GM12878 (cell line): ENCODE measurements at regions not wholly inside any gene's neighbourhood (a gene's known extent, or its start where the extent isn't known, plus 50 kb on each side); places are given as distances from the start of the nearest gene placed in this dataset.

ENCODE experiments used
- ATAC-seq: fragments of 200-7000 bp; cut with Tn5 transposase; 3 replicates; pipeline ENCODE4 v1.9.1; 2020; ENCODE audit warnings: mild to moderate bottlenecking, moderate library complexity
- BruUV-seq: library from RNA; stranded (reverse); fragments of 400-500 nt; replicated peaks from 2 replicates; lab custom pipeline; 2021; lab: Mats Ljungman, UMichigan
- CTCF ChIA-PET: fragments of 300-600 bp; sonication (Branson Sonifier 250); formaldehyde crosslinking; extraction: SDS; loops from one replicate; lab custom pipeline; 2021; ENCODE audit warnings: inconsistent platforms; lab: Yijun Ruan, JAX
- POLR2A ChIA-PET: fragments of 350-600 bp; formaldehyde crosslinking; extraction: SDS; loops from one replicate; lab custom pipeline; 2021; ENCODE audit warnings: inconsistent platforms; lab: Charles Lee
- RAD21 ChIA-PET: fragments of 300-600 bp; sonication (Branson Sonifier 250); formaldehyde crosslinking; loops from one replicate; lab custom pipeline; 2023; ENCODE audit warnings: antibody characterized with exemption; ENCODE audit not compliant: unreplicated experiment; lab: Charles Lee
- SMC1A ChIA-PET: fragments of 300-600 bp; sonication (Branson Sonifier 250); formaldehyde crosslinking; loops from one replicate; lab custom pipeline; 2023; ENCODE audit not compliant: unreplicated experiment, uncharacterized antibody; lab: Charles Lee
- DNase-seq: peaks from one replicate; pipeline ENCODE4 v3.0.0-alpha.2; 2011; ENCODE audit warnings: low read depth, low spot score
- FAIRE-seq: peaks from 3 replicates; lab custom pipeline; 2011; peaks lifted over from hg19 to GRCh38; lab: Jason Lieb, UNC
- H2AFZ ChIP-seq: 2 replicates; pipeline ENCODE4 v1.6.0; 2011; ENCODE audit warnings: low read depth, low read length, control low read depth; ENCODE audit not compliant: control insufficient read depth
- H3K27ac ChIP-seq: 2 replicates; pipeline ENCODE4 v1.5.1; 2011; ENCODE audit warnings: control low read depth; ENCODE audit not compliant: control insufficient read depth, insufficient read depth
- H3K27me3 ChIP-seq, 2 experiments: replicated peaks in 1 of 2; 2 replicates each; pipeline versions ENCODE4 v1.6.0 to v1.6.1; 2011; ENCODE audit warnings: low read length in 1 of 2; ENCODE audit not compliant: control insufficient read depth in 2 of 2, insufficient read depth in 2 of 2
- H3K36me3 ChIP-seq, 2 experiments: 2 replicates each; pipeline ENCODE4 v1.5.1; 2011; ENCODE audit warnings: low read length in 1 of 2; ENCODE audit not compliant: control insufficient read depth in 2 of 2, insufficient read depth in 2 of 2
- H3K4me1 ChIP-seq: 2 replicates; pipeline ENCODE4 v1.6.1; 2011; ENCODE audit warnings: mild to moderate bottlenecking, low read length, moderate library complexity, mixed read lengths; ENCODE audit not compliant: control insufficient read depth, insufficient read depth
- H3K4me2 ChIP-seq: 2 replicates; pipeline ENCODE4 v1.6.0; 2011; ENCODE audit warnings: control low read depth; ENCODE audit not compliant: control insufficient read depth, insufficient read depth
- H3K4me3 ChIP-seq: fragments of 200-600 bp; sonication (generic); 2 replicates; pipeline ENCODE4 v1.5.1; 2016
- H3K79me2 ChIP-seq: 2 replicates; pipeline ENCODE4 v1.6.0; 2011; ENCODE audit warnings: low read length; ENCODE audit not compliant: control insufficient read depth, insufficient read depth
- H3K9ac ChIP-seq: 2 replicates; pipeline ENCODE4 v1.8.0; 2011; ENCODE audit warnings: low read length, control low read depth, mixed read lengths; ENCODE audit not compliant: control insufficient read depth, insufficient read depth
- H3K9me3 ChIP-seq: replicated peaks from 3 replicates; pipeline ENCODE4 v1.5.1; 2011; ENCODE audit warnings: mild to moderate bottlenecking, low read length; ENCODE audit not compliant: control insufficient read depth, insufficient read depth
- H4K20me1 ChIP-seq: 2 replicates; pipeline ENCODE4 v1.6.0; 2011; ENCODE audit not compliant: control insufficient read depth, insufficient read depth
- BCL3 ChIP-seq: IDR thresholded peaks from 2 replicates; pipeline ENCODE4 v1.6.1; 2011; ENCODE audit warnings: borderline replicate concordance, low read depth, mild to moderate bottlenecking, moderate library complexity, low read length; ENCODE audit not compliant: insufficient read depth, poor library complexity, severe bottlenecking
- BRCA1 ChIP-seq: IDR thresholded peaks from 2 replicates; pipeline ENCODE4 v1.6.1; 2011; ENCODE audit warnings: low read depth, low read length, improper control_type of control experiment
- ETV6 ChIP-seq, 2 experiments: fragments of 450-650 bp in 1 of 2; IDR thresholded peaks in 1 of 2; conservative IDR thresholded peaks in 1 of 2; 2 replicates each; pipeline ENCODE4 v1.6.1; 2014; ENCODE audit warnings: antibody characterized with exemption in 1 of 2, borderline replicate concordance in 1 of 2, low read depth in 1 of 2, mild to moderate bottlenecking in 1 of 2, moderate library complexity in 1 of 2
- HCFC1 ChIP-seq: fragments of 150-350 bp; IDR thresholded peaks from 2 replicates; pipeline ENCODE4 v1.6.1; 2014; ENCODE audit warnings: low read length
- HDAC2 ChIP-seq: fragments of 200-600 bp; sonication (generic); IDR thresholded peaks from 2 replicates; pipeline ENCODE4 v1.6.1; 2017
- LARP7 ChIP-seq: fragments of 450-650 bp; IDR thresholded peaks from 2 replicates; pipeline ENCODE4 v1.6.1; 2017; ENCODE audit warnings: mild to moderate bottlenecking
- MEF2A ChIP-seq: IDR thresholded peaks from 2 replicates; pipeline ENCODE4 v1.6.1; 2011; ENCODE audit warnings: low read depth, mild to moderate bottlenecking, low read length, moderate library complexity; ENCODE audit not compliant: insufficient read depth
- NFYA ChIP-seq: IDR thresholded peaks from 2 replicates; pipeline ENCODE4 v1.6.1; 2011; ENCODE audit warnings: low read depth, mild to moderate bottlenecking, low read length, improper control_type of control experiment, borderline replicate concordance
- NFYB ChIP-seq: IDR thresholded peaks from 2 replicates; pipeline ENCODE4 v1.6.1; 2011; ENCODE audit warnings: low read depth, mild to moderate bottlenecking, low read length, improper control_type of control experiment, moderate library complexity; ENCODE audit not compliant: insufficient read depth
- NR2C2 ChIP-seq: IDR thresholded peaks from 2 replicates; pipeline ENCODE4 v1.6.1; 2011; ENCODE audit warnings: borderline replicate concordance, low read depth; ENCODE audit not compliant: control insufficient read depth, insufficient read length
- PKNOX1 ChIP-seq: fragments of 450-650 bp; IDR thresholded peaks from 2 replicates; pipeline ENCODE4 v1.6.1; 2016; ENCODE audit warnings: mild to moderate bottlenecking
- TAF1 ChIP-seq: IDR thresholded peaks from 2 replicates; pipeline ENCODE4 v1.6.1; 2011; ENCODE audit warnings: mild to moderate bottlenecking, low read depth, low read length, borderline replicate concordance
- TCF12 ChIP-seq: IDR thresholded peaks from 2 replicates; pipeline ENCODE4 v1.6.1; 2011; ENCODE audit warnings: low read depth, mild to moderate bottlenecking, low read length
- TCF7 ChIP-seq: IDR thresholded peaks from 2 replicates; pipeline ENCODE4 v1.6.1; 2014; ENCODE audit warnings: antibody characterized with exemption, borderline replicate concordance
- ZNF207 ChIP-seq: fragments of 450-650 bp; IDR thresholded peaks from 2 replicates; pipeline ENCODE4 v1.6.1; 2014; ENCODE audit warnings: antibody characterized with exemption, mild to moderate bottlenecking, borderline replicate concordance
- ZNF24 ChIP-seq: fragments of 450-650 bp; IDR thresholded peaks from 2 replicates; pipeline ENCODE4 v1.6.1; 2017; ENCODE audit warnings: antibody characterized with exemption, mild to moderate bottlenecking
- WGBS: methylation state at CpG from one replicate; pipeline ENCODE4 v1.1.6; 2016; ENCODE audit warnings: low lambda C conversion rate; ENCODE audit not compliant: insufficient replicate concordance, insufficient coverage; ENCODE audit errors: missing lambda C conversion rate; 5-methylcytosine and 5-hydroxymethylcytosine counted together
- in situ Hi-C: fragments of 300-500 bp; cut with MboI; formaldehyde crosslinking; loops from 9 replicates; pipeline ENCODE4 v1.14.3; 2018; ENCODE audit warnings: mixed read lengths
- intact Hi-C: fragments of 100-400 bp; cut with micrococcal nuclease; formaldehyde crosslinking; loops from one replicate; pipeline ENCODE4 v1.14.2; 2022; ENCODE audit not compliant: unreplicated experiment

- no peaks in the 10 kb centered on the region; the same call in 1 of the 3 replicates for H3K9me3 ChIP-seq
- no peaks in the 10 kb centered on the region for H3K4me1 ChIP-seq
- POLR2A ChIA-PET: no interaction called here
- BruUV-seq: no TSS peak
- 34% methylated on average over 6 of the region's 6 CpGs for WGBS
- H2AFZ ChIP-seq: no peak overlapping the region
- RAD21 ChIA-PET: no interaction called here
- H3K9ac ChIP-seq: no peak overlapping the region
- no peaks in the 10 kb centered on the region for H3K36me3 ChIP-seq
- H3K27me3 ChIP-seq: no peaks in the 10 kb centered on the region
- intact Hi-C loops (no loop called here), in situ Hi-C loops (no loop called here)
- no peak for FAIRE-seq
- CTCF ChIA-PET: no interaction called here
- no peaks in the 10 kb centered on the region for H4K20me1 ChIP-seq
- no peak overlapping the region for H3K4me3 ChIP-seq
- H3K27ac ChIP-seq: no peak overlapping the region
- no peaks in the 10 kb centered on the region for H3K79me2 ChIP-seq
- SMC1A ChIA-PET: no interaction called here
- no peak overlapping the region for H3K4me2 ChIP-seq
- ATAC-seq: no peak
- DNase-seq: no peak
- no peak for TF ChIP-seq ETV6 (conservative IDR thresholded peaks at IDR 0.05 in 1 of 2, IDR thresholded peaks at IDR 0.05 in 1 of 2; ENCODE audit: borderline replicate concordance in 1 of 2, low read depth in 1 of 2)
These were observed 297.9 kb upstream of the SOX4 start for GRCh38 chr6:21295506-21296240.

- DNase-seq (no peak), ATAC-seq (no peak), FAIRE-seq (no peak)
- H3K79me2 ChIP-seq: no peaks in the 10 kb centered on the region
- no peak overlapping the region for H3K4me3 ChIP-seq
- no peaks in the 10 kb centered on the region for H3K27me3 ChIP-seq
- POLR2A ChIA-PET: interaction anchor here (0.5 kb wide), 1 partner anchor 113 kb away, joined by 3 read pairs; no protein-coding TSS in a partner anchor
- H3K4me2 ChIP-seq: no peak overlapping the region
- BruUV-seq: no TSS peak
- intact Hi-C loops (no loop called here), in situ Hi-C loops (no loop called here)
- 27% methylated on average over 3 of the region's 3 CpGs for WGBS
- no peak overlapping the region for H2AFZ ChIP-seq
- CTCF ChIA-PET: no interaction called here
- no peaks in the 10 kb centered on the region for H3K36me3 ChIP-seq
- H3K27ac ChIP-seq: no peak overlapping the region
- H3K9ac ChIP-seq: no peak overlapping the region
- RAD21 ChIA-PET: interaction anchor here (1.5 kb wide), 1 partner anchor 34 kb away, joined by 5 read pairs; no protein-coding TSS in a partner anchor
- H4K20me1 ChIP-seq: no peaks in the 10 kb centered on the region
- H3K4me1 ChIP-seq: no peaks in the 10 kb centered on the region
- H3K9me3 ChIP-seq: no peaks in the 10 kb centered on the region; the same call in 2 of the 3 replicates
- SMC1A ChIA-PET: interaction anchor here (0.6 to 0.8 kb wide), 2 partner anchors 42 to 526 kb away, joined by 3 read pairs; no protein-coding TSS in a partner anchor
- TF ChIP-seq PKNOX1: no peak
- TF ChIP-seq TCF7: no peak
- no peak for TF ChIP-seq NFYA
- TF ChIP-seq HDAC2: no peak
- no peak for TF ChIP-seq NR2C2
- no peak for TF ChIP-seq BRCA1
- no peak for TF ChIP-seq ZNF207
- no peak for TF ChIP-seq TCF12
- TF ChIP-seq TAF1: no peak
- TF ChIP-seq ZNF24: no peak
- TF ChIP-seq LARP7: no peak
- TF ChIP-seq NFYB: no peak
- TF ChIP-seq HCFC1: no peak
- TF ChIP-seq MEF2A: no peak
- TF ChIP-seq BCL3: no peak
These were observed 295.9 kb upstream of the SOX4 start for GRCh38 chr6:21297665-21298064.
